AG04449 (cell line): ENCODE measurements at regions not wholly inside any gene's neighbourhood (a gene's known extent, or its start where the extent isn't known, plus 50 kb on each side); places are given as distances from the start of the nearest gene placed in this dataset.

Experiments used
- CTCF ChIA-PET: fragments of 350-600 bp; formaldehyde crosslinking; extraction: SDS; loops from one replicate; lab custom pipeline; 2021; ENCODE audit warnings: antibody characterized with exemption; lab: Yijun Ruan, JAX
- POLR2A ChIA-PET: fragments of 400-600, 350-600 bp; formaldehyde crosslinking; extraction: SDS; loops from one replicate; lab custom pipeline; 2020; ENCODE audit warnings: antibody characterized with exemption, inconsistent platforms; lab: Yijun Ruan, JAX
- DNase-seq: peaks from one replicate; pipeline ENCODE4 v3.0.0-alpha.2; 2010; ENCODE audit warnings: low read depth, low spot score
- H3K4me3 ChIP-seq: 2 replicates; pipeline ENCODE4 v1.5.1; 2011; ENCODE audit warnings: low read depth, mild to moderate bottlenecking, control low read depth, low read length
- TF ChIP-seq, protein P1 (sequence below): IDR thresholded peaks from one replicate; pipeline ENCODE4 v1.5.1; 2011; ENCODE audit warnings: mild to moderate bottlenecking, moderate library complexity, low read length, control low read depth, inconsistent platforms; ENCODE audit not compliant: insufficient read depth; ENCODE audit errors: missing control alignments

GRCh38 chr6:135583256-135583761 lies 85.8 kb upstream of the AHI1 start:
- peak; percentile 28 for DNase-seq
- POLR2A ChIA-PET, result interaction anchor here (1.0 kb wide), 1 partner anchor 353 kb away, joined by 3 read pairs; no protein-coding TSS in a partner anchor
- H3K4me3 ChIP-seq, result no peak overlapping the region
- TF ChIP-seq, protein P1, sequence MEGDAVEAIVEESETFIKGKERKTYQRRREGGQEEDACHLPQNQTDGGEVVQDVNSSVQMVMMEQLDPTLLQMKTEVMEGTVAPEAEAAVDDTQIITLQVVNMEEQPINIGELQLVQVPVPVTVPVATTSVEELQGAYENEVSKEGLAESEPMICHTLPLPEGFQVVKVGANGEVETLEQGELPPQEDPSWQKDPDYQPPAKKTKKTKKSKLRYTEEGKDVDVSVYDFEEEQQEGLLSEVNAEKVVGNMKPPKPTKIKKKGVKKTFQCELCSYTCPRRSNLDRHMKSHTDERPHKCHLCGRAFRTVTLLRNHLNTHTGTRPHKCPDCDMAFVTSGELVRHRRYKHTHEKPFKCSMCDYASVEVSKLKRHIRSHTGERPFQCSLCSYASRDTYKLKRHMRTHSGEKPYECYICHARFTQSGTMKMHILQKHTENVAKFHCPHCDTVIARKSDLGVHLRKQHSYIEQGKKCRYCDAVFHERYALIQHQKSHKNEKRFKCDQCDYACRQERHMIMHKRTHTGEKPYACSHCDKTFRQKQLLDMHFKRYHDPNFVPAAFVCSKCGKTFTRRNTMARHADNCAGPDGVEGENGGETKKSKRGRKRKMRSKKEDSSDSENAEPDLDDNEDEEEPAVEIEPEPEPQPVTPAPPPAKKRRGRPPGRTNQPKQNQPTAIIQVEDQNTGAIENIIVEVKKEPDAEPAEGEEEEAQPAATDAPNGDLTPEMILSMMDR, result no peak
- CTCF ChIA-PET, result no interaction called here

GRCh38 chr6:135586388-135586787 lies 88.8 kb upstream of the AHI1 start:
- no peak overlapping the region for H3K4me3 ChIP-seq
- TF ChIP-seq, protein P1, result no peak
- ChIA-PET CTCF (no interaction called here), POLR2A (no interaction called here)
- DNase-seq, result no peak

DNA sequence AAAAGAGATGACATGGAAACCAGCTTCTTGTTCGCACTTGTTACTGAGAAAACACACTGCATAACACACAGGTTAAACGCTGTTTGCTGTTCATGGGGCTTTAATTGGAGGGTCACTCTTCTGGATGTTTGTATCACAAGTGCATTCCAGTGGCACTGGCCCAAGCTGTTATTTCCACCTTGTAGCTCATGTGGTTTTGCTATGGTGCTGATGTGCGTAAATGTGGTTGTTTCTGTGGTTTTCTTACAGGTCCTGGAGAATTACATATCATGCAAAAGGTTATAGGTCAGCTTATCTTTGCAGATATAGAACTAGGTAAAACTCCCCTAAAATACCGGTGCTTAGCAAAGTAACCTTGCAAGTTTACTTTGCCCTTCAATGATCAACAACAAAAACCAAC lies 89.3 kb upstream of the AHI1 start:
- CTCF ChIA-PET, result no interaction called here
- no peak overlapping the region for H3K4me3 ChIP-seq
- POLR2A ChIA-PET, result no interaction called here
- no peak for DNase-seq
- TF ChIP-seq, protein P1, result no peak

- ChIA-PET POLR2A (no interaction called here), CTCF (no interaction called here)
- no peak overlapping the region for H3K4me3 ChIP-seq
- peak; percentile 52 for DNase-seq
- TF ChIP-seq, protein P1, result no peak
Measured at GRCh38 chr6:135592276-135592675, 94.7 kb upstream of the AHI1 start.

- POLR2A ChIA-PET, result no interaction called here
Measured at GRCh38 chr6:135594000-135594399, 96.5 kb upstream of the AHI1 start.

GRCh38 chr6:135600086-135600702 lies 102.7 kb upstream of the AHI1 start:
- TF ChIP-seq, protein P1, result no peak
- no peak for DNase-seq
- ChIA-PET POLR2A (interaction anchor here (0.6 kb wide), 1 partner anchor 341 kb away, joined by 3 read pairs; no protein-coding TSS in a partner anchor), CTCF (interaction anchor here (1.4 kb wide), 1 partner anchor 626 kb away, joined by 4 read pairs; no protein-coding TSS in a partner anchor)
- H3K4me3 ChIP-seq, result no peak overlapping the region

More at GRCh38 chr6:135594000-135594399, 96.5 kb upstream of the AHI1 start:
- TF ChIP-seq, protein P1, result no peak
- H3K4me3 ChIP-seq, result no peak overlapping the region
- CTCF ChIA-PET, result no interaction called here
- no peak for DNase-seq
